ENCODE measurements at regions not wholly inside any gene's neighbourhood (a gene's known extent, or its start where the extent isn't known, plus 50 kb on each side); places are given as distances from the start of the nearest gene placed in this dataset.

DNA sequence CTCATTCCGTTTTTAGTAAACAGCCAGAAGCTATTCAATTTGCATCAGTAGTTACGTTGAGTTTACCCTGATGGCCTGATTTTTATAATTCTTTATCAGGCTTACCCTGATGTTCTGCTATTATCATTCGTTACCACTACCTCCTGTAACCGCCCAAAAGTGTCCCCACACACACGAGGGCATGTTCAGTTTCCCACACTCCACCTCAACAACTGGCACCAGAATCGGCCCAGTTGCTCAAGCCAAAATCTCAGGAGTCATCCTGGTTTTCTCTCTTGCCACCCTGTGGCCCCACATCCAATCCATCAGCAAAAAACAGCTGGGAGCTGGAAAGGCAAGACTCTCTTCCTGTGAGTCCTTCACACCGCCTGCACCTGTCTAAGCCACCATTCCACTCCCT lies 102.9 kb upstream of the RAB6C start:
- TF ChIP-seq, protein P1, sequence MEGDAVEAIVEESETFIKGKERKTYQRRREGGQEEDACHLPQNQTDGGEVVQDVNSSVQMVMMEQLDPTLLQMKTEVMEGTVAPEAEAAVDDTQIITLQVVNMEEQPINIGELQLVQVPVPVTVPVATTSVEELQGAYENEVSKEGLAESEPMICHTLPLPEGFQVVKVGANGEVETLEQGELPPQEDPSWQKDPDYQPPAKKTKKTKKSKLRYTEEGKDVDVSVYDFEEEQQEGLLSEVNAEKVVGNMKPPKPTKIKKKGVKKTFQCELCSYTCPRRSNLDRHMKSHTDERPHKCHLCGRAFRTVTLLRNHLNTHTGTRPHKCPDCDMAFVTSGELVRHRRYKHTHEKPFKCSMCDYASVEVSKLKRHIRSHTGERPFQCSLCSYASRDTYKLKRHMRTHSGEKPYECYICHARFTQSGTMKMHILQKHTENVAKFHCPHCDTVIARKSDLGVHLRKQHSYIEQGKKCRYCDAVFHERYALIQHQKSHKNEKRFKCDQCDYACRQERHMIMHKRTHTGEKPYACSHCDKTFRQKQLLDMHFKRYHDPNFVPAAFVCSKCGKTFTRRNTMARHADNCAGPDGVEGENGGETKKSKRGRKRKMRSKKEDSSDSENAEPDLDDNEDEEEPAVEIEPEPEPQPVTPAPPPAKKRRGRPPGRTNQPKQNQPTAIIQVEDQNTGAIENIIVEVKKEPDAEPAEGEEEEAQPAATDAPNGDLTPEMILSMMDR (IDR thresholded peaks at IDR 0.05; ENCODE audit: low read depth, low read length): no peak

DNA sequence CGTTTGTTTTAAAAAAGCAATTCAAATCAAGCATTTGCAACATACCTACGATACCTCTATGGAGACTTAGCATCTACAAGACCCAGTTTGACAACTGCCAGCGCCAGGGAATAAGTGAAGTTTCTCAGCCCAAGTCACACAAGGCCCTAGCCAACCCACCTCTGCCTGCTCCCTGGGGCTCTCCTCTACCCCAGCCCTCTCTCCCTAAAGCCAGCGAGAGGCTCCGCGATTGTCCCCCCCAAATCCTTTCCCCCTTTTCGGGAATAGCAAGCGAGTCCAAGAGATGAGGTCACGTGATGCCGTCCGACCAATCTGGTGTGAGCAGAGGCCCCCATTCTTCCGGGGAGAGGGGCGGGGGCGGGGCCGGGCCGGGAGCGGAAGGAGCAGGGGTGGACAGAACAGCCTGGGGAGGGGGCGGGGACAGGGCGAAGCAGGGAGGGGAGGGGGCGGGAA lies 102.2 kb upstream of the RAB6C start:
- DNase-seq (ENCODE audit: low read depth in 2 of 2): peak; percentile 24 to 92
- TF ChIP-seq, protein P1 (IDR thresholded peaks at IDR 0.05; ENCODE audit: low read depth, low read length): no peak

More for the DNA sequence above, 102.9 kb upstream of the RAB6C start:
- H3K4me3 ChIP-seq (replicated peaks in 1 of 2; ENCODE audit: low read depth in 2 of 2, low read length in 2 of 2): peak overlapping the region in 1 of 2 donors; percentile 58
- DNase-seq (ENCODE audit: low read depth in 2 of 2): no peak

DNA sequence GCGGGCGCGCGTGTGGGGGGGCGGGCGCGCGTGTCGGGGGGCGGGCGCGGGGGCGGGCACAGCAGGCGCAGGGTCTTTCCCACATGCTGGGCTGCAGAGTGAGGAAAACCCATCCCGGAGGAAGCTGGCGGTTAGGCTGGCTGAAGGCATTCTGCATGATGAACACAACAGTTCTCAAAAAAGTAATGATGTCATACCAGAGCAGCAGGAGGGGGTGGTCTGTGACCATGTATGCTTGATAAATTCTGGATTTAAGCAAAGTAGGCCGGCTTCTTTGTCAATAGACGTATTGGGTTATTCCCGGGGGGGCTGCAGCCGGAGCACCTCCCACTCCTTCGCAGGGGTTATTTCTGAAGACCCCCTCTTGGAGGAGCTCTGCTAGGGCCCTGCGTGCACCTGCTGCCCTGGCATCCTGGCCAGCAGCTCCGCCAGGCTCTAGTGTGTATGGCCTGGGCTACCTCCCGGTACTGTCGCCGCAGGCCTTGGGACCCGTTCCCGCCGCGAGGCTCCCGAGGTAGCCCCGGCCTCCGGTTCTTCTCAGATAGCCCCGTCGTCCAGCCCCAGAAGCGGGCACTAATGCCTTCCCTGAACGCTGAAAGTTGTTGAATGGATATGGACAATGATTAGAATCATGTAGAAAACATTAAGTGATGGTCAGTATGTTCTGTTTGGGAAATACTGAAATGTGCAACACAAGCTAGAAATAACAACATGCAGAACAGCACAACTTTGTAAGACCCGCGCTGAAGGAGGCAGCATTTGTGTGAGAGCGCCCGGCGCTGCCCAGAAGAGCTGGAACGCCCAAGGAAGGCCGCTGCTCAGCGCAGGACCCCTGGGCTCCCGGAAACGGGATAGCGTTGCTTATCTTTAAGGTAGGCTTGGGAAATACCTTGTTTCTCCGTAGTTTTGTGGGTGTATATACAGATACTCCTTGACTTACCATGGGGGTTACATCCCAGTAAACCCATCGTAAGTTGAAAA lies 101.4 kb upstream of the RAB6C start:
- no peak for DNase-seq (ENCODE audit: low read depth in 2 of 2)

More for the DNA sequence above, 102.2 kb upstream of the RAB6C start:
- H3K4me3 ChIP-seq (replicated peaks in 1 of 2; ENCODE audit: low read depth in 2 of 2, low read length in 2 of 2): peak overlapping the region; percentile 34 to 58

DNA sequence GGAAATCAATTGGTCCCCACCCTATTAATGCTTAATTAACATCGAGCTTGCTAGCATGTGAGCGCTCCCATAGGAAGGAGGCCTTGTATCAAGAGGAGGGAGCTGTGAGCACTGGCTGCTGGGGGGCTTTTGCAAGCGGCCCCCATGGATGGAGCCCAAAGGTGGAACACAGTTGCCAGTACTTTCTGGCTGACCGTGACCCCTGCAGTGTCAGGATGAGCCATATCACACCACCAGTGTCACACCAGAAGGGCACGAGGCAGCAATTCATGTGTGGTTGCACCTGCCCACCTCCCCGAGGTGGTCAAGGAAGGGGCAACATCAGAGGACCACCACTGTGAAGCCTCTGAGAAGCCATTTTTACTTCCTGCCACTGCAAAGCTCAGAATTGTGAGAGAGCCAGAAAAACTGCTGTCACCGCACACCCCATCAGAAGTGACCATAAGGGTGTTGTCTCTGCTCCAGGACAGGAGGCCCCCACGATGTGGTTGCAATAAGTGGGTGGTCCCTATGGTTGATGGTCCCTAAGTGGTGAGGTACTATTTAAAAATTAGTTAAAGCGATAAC lies 99.8 kb upstream of the RAB6C start:
- H3K4me3 ChIP-seq (replicated peaks in 1 of 2; ENCODE audit: low read depth in 2 of 2, low read length in 2 of 2): no peak overlapping the region
- TF ChIP-seq, protein P1 (IDR thresholded peaks at IDR 0.05; ENCODE audit: low read depth, low read length): no peak
- no peak for DNase-seq (ENCODE audit: low read depth in 2 of 2)

More for the DNA sequence above, 101.4 kb upstream of the RAB6C start:
- peak overlapping the region in 1 of 2 donors; percentile 41 for H3K4me3 ChIP-seq (replicated peaks in 1 of 2; ENCODE audit: low read depth in 2 of 2, low read length in 2 of 2)
- TF ChIP-seq, protein P1 (IDR thresholded peaks at IDR 0.05; ENCODE audit: low read depth, low read length): no peak

DNA sequence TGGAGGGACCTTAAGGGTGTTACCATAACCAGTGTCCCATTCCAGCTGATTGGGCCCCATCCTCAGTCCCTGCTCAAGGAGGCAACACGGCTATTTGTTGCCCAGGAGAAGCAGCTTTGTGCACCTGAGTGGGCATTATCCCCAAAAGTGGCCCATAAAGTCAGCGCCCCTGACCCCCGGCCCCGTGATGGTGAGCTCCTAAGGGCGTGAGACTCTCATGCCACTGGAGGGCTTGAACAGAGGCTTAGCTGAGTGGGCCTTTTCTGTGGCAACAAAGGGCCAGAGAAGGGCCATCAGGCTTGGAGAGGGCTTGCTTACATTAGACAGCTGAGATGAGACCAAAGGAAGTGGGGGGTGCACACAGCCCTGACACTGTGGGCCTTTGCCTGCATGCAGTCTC lies 99.2 kb upstream of the RAB6C start:
- H3K4me3 ChIP-seq (replicated peaks in 1 of 2; ENCODE audit: low read depth in 2 of 2, low read length in 2 of 2): no peak overlapping the region
- TF ChIP-seq, protein P1 (IDR thresholded peaks at IDR 0.05; ENCODE audit: low read depth, low read length): no peak
- DNase-seq (ENCODE audit: low read depth in 2 of 2): no peak

DNA sequence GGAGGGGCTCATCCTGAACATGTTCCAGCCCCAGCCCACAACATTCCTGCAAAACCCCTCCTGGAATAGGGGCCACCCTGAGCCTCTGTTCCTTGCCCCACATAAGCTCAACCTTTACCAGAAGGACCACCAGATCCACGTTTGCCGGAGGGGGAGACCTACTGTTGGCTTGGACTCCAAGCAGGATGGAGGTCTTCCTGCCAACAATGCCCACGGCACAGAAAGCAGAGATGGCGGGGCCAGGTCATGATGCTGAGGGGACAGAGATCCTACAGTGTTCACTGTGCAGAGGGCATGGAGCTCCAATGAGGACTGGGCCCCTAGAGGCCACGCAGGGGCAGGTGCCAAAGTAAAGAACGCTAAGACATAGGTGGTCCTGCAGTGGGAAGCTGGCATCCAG lies 98.5 kb upstream of the RAB6C start:
- no peak for DNase-seq (ENCODE audit: low read depth in 2 of 2)
- TF ChIP-seq, protein P1 (IDR thresholded peaks at IDR 0.05; ENCODE audit: low read depth, low read length): no peak
- H3K4me3 ChIP-seq (replicated peaks in 1 of 2; ENCODE audit: low read depth in 2 of 2, low read length in 2 of 2): no peak overlapping the region
